ENCODE measurements at regions not wholly inside any gene's neighbourhood (a gene's known extent, or its start where the extent isn't known, plus 50 kb on each side); places are given as distances from the start of the nearest gene placed in this dataset.

- no peak for TF ChIP-seq CTCF (conservative IDR thresholded peaks at IDR 0.05 in 1 of 2, IDR thresholded peaks at IDR 0.05 in 1 of 2; ENCODE audit: extremely low read depth in 1 of 2, insufficient read depth in 1 of 2, low read depth in 1 of 2, low read length in 2 of 2)
- TF ChIP-seq EZH2 (IDR thresholded peaks at IDR 0.05; ENCODE audit: borderline replicate concordance, low read length) = no peak
Observed at GRCh38 chr11:104319396-104319795, 155.4 kb upstream of the PDGFD start.
